MM.1S (cell line): ENCODE measurements at regions not wholly inside any gene's neighbourhood (a gene's known extent, or its start where the extent isn't known, plus 50 kb on each side); places are given as distances from the start of the nearest gene placed in this dataset.

ENCODE experiments used
- DNase-seq: peaks from one replicate; pipeline ENCODE4 v3.0.0-alpha.2; 2015
- H2AFZ ChIP-seq: fragments of 300-600 bp; sonication (generic); 2 replicates; pipeline ENCODE4 v1.6.0; 2016; ENCODE audit warnings: antibody characterized with exemption, low read length
- H3F3A ChIP-seq: fragments of 300-600 bp; sonication (generic); 2 replicates; pipeline ENCODE4 v1.6.1; 2016; ENCODE audit warnings: mild to moderate bottlenecking, antibody characterized with exemption, low read length, moderate library complexity, mixed read lengths; ENCODE audit not compliant: insufficient read depth
- H3K27ac ChIP-seq: fragments of 300-600 bp; sonication (generic); 2 replicates; pipeline ENCODE4 v1.5.1; 2016; ENCODE audit warnings: mild to moderate bottlenecking, low read length
- H3K27me3 ChIP-seq: fragments of 300-600 bp; sonication (generic); replicated peaks from 2 replicates; pipeline ENCODE4 v1.6.0; 2016; ENCODE audit warnings: low read length; ENCODE audit not compliant: insufficient read depth
- H3K36me3 ChIP-seq: fragments of 300-600 bp; sonication (generic); replicated peaks from 2 replicates; pipeline ENCODE4 v1.6.1; 2016; ENCODE audit warnings: mild to moderate bottlenecking, low read length, mixed read lengths; ENCODE audit not compliant: insufficient read depth
- H3K4me1 ChIP-seq: fragments of 300-600 bp; sonication (generic); 2 replicates; pipeline ENCODE4 v1.6.1; 2016; ENCODE audit warnings: low read length, mixed read lengths
- H3K4me2 ChIP-seq: fragments of 300-600 bp; sonication (generic); 2 replicates; pipeline ENCODE4 v1.6.0; 2016; ENCODE audit warnings: low read depth, low read length
- H3K4me3 ChIP-seq: fragments of 300-600 bp; sonication (generic); 2 replicates; pipeline ENCODE4 v1.5.1; 2016; ENCODE audit warnings: low read length, mixed read lengths
- H3K79me2 ChIP-seq: fragments of 300-600 bp; sonication (generic); 2 replicates; pipeline ENCODE4 v1.6.1; 2016; ENCODE audit warnings: mixed run types, low read length, mixed read lengths
- H3K9ac ChIP-seq: fragments of 300-600 bp; sonication (generic); 2 replicates; pipeline ENCODE4 v1.6.1; 2016; ENCODE audit warnings: low read length, mixed read lengths
- H3K9me2 ChIP-seq: fragments of 300-600 bp; sonication (generic); replicated peaks from 2 replicates; pipeline ENCODE4 v1.6.1; 2016; ENCODE audit warnings: mild to moderate bottlenecking, low read length, mixed read lengths; ENCODE audit not compliant: insufficient read depth
- H3K9me3 ChIP-seq: fragments of 300-600 bp; sonication (generic); replicated peaks from 2 replicates; pipeline ENCODE4 v1.6.1; 2016; ENCODE audit warnings: mild to moderate bottlenecking, low read length, mixed read lengths; ENCODE audit not compliant: insufficient read depth
- H4K20me1 ChIP-seq: fragments of 300-600 bp; sonication (generic); 2 replicates; pipeline ENCODE4 v1.6.1; 2016; ENCODE audit warnings: mild to moderate bottlenecking, low read length, moderate library complexity, mixed read lengths; ENCODE audit not compliant: insufficient read depth
- EZH2 ChIP-seq: fragments of 300-600 bp; sonication (generic); optimal IDR thresholded peaks from 2 replicates; pipeline ENCODE3; 2017; ENCODE audit warnings: low read depth, mild to moderate bottlenecking, antibody characterized with exemption, low read length, mixed read lengths
- EZH2phosphoT487 ChIP-seq: fragments of 300-600 bp; sonication (generic); IDR thresholded peaks from 2 replicates; pipeline ENCODE4 v1.6.1; 2018; ENCODE audit warnings: antibody characterized with exemption, low read length
- TF ChIP-seq, protein P1 (sequence below): fragments of 300-600 bp; sonication (generic); IDR thresholded peaks from 2 replicates; pipeline ENCODE4 v1.5.1; 2016; ENCODE audit warnings: antibody characterized with exemption, low read length, mixed read lengths

DNA sequence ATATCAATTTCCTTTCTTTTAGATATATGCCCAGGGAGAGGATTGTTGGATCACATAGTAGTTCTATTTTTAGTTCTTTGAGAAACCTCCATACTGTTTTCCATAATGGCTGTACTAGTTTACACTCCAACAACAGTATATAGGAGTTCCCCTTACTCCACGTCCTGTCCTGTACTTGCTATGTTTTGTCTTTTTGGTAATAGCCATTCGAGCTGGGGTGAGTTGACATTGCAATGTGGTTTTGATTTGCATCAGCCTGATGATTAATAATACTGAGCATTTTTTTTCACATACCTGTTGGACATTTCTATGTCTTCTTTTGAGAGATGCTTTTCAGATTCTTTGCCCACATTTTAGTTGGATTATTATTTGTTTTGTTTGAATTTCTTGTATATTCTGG is 445.9 kb downstream of the NTRK2 start:
- DNase-seq: no peak
- Histone ChIP-seq H3K4me2 (no peak overlapping the region), H3K27ac (no peak overlapping the region), H4K20me1 (no peaks in the 10 kb centered on the region), H2AFZ (no peak overlapping the region), H3K79me2 (no peaks in the 10 kb centered on the region), H3K27me3 (no peaks in the 10 kb centered on the region), H3K9me3 (no peaks in the 10 kb centered on the region; the same call in 1 of the 2 replicates), H3K4me1 (no peaks in the 10 kb centered on the region), H3K4me3 (no peak overlapping the region), H3K9ac (no peak overlapping the region), H3K36me3 (no peaks in the 10 kb centered on the region), H3F3A (no peaks in the 10 kb centered on the region), H3K9me2 (no peaks in the 10 kb centered on the region)
- no peak for TF ChIP-seq EZH2phosphoT487
- no peak for TF ChIP-seq EZH2

GRCh38 chr9:85114799-85115198 is 445.3 kb downstream of the NTRK2 start:
- H2AFZ ChIP-seq: no peak overlapping the region
- no peaks in the 10 kb centered on the region for H3K36me3 ChIP-seq
- no peak overlapping the region for H3K4me2 ChIP-seq
- no peak for TF ChIP-seq EZH2
- TF ChIP-seq EZH2phosphoT487: no peak
- TF ChIP-seq, protein P1, sequence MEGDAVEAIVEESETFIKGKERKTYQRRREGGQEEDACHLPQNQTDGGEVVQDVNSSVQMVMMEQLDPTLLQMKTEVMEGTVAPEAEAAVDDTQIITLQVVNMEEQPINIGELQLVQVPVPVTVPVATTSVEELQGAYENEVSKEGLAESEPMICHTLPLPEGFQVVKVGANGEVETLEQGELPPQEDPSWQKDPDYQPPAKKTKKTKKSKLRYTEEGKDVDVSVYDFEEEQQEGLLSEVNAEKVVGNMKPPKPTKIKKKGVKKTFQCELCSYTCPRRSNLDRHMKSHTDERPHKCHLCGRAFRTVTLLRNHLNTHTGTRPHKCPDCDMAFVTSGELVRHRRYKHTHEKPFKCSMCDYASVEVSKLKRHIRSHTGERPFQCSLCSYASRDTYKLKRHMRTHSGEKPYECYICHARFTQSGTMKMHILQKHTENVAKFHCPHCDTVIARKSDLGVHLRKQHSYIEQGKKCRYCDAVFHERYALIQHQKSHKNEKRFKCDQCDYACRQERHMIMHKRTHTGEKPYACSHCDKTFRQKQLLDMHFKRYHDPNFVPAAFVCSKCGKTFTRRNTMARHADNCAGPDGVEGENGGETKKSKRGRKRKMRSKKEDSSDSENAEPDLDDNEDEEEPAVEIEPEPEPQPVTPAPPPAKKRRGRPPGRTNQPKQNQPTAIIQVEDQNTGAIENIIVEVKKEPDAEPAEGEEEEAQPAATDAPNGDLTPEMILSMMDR: no peak
- no peak overlapping the region for H3K27ac ChIP-seq
- H3K4me3 ChIP-seq: no peak overlapping the region
- H3F3A ChIP-seq: no peaks in the 10 kb centered on the region
- H3K79me2 ChIP-seq: no peaks in the 10 kb centered on the region
- H3K27me3 ChIP-seq: no peaks in the 10 kb centered on the region
- no peak for DNase-seq
- no peaks in the 10 kb centered on the region; the same call in 1 of the 2 replicates for H3K9me3 ChIP-seq
- no peaks in the 10 kb centered on the region for H3K9me2 ChIP-seq
- H4K20me1 ChIP-seq: no peaks in the 10 kb centered on the region
- H3K4me1 ChIP-seq: no peaks in the 10 kb centered on the region
- no peak overlapping the region for H3K9ac ChIP-seq

- H3K9ac ChIP-seq: no peak overlapping the region
Measured at GRCh38 chr9:85112933-85113418, 443.4 kb downstream of the NTRK2 start.

DNA sequence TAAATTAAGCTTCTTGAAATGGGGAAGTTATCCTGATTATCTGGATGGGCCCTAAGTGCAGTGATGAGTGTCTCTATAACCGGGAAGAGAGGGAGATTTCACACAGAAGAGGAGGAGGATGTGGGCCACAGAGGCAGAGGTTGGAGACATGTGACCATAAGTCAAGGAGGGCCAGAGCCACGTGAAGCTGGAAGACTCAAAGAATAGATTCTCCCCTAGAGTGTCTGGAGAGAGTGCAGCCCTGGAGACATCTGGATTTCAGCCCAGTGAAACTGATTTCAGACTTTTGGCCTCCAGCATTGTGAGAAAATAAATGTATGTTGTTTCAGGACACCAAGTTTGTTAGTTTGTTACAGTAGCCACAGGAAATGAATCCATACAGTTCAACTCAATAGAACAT is 442.9 kb downstream of the NTRK2 start:
- Histone ChIP-seq H3K4me2 (no peak overlapping the region), H3K9me3 (no peaks in the 10 kb centered on the region; the same call in 1 of the 2 replicates), H3K36me3 (no peaks in the 10 kb centered on the region), H3F3A (no peaks in the 10 kb centered on the region), H4K20me1 (no peaks in the 10 kb centered on the region), H2AFZ (no peak overlapping the region), H3K4me1 (peaks cover 8% of the 10 kb centered on the region), H3K27me3 (no peaks in the 10 kb centered on the region), H3K27ac (no peak overlapping the region), H3K79me2 (no peaks in the 10 kb centered on the region), H3K4me3 (no peak overlapping the region), H3K9ac (no peak overlapping the region), H3K9me2 (no peaks in the 10 kb centered on the region)
- no peak for DNase-seq
- no peak for TF ChIP-seq EZH2
- TF ChIP-seq EZH2phosphoT487: no peak
- TF ChIP-seq, protein P1: no peak

More at GRCh38 chr9:85112933-85113418, 443.4 kb downstream of the NTRK2 start:
- Histone ChIP-seq H3K27me3 (no peaks in the 10 kb centered on the region), H3K9me3 (no peaks in the 10 kb centered on the region; the same call in 1 of the 2 replicates), H3K36me3 (no peaks in the 10 kb centered on the region), H4K20me1 (no peaks in the 10 kb centered on the region), H3K4me1 (peaks cover 8% of the 10 kb centered on the region), H3F3A (no peaks in the 10 kb centered on the region), H3K9me2 (no peaks in the 10 kb centered on the region), H3K4me2 (no peak overlapping the region), H3K79me2 (no peaks in the 10 kb centered on the region), H2AFZ (no peak overlapping the region), H3K27ac (no peak overlapping the region), H3K4me3 (no peak overlapping the region)
- TF ChIP-seq, protein P1: no peak
- TF ChIP-seq EZH2phosphoT487 (no peak), EZH2 (no peak)
- DNase-seq: no peak
